ENCODE measurements at regions not wholly inside any gene's neighbourhood (a gene's known extent, or its start where the extent isn't known, plus 50 kb on each side); places are given as distances from the start of the nearest gene placed in this dataset.

DNA sequence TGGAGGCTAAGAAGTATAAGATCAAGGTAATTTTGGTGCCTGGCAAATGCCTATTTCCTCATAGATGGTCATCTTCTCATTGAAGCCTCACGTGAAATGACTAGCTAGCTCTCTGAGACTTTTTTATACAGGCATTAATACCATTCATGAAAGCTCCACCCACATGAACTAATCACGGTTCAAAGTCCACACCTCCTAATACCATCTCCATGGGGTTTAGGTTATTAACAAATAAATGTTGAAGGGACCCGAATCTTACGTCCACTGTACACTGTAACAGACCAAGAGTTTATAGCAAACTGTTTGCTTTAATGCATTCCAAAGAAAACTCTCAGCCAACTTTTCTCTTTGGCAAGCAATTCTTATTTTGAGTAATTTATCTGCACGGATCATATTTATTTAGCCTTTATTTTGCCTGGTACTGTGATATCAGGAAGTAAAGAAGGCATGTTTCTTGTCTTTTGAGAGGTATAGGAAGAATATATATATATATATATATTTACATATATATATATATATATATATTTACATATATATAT, 296.1 kb upstream of the LRRC7 start:
- CTCF ChIA-PET: no interaction called here
- POLR2A ChIA-PET (ENCODE audit: low non-redundant PET): no interaction called here
- TF ChIP-seq CTCF (conservative IDR thresholded peaks at IDR 0.05; ENCODE audit: low read depth): no peak
- DNase-seq (ENCODE audit: low spot score): no peak
- H3K27ac ChIP-seq: no peak overlapping the region

GRCh38 chr1:69272684-69273083, 295.0 kb upstream of the LRRC7 start:
- no peak for DNase-seq (ENCODE audit: low spot score)
- ChIA-PET POLR2A (ENCODE audit: low non-redundant PET) (no interaction called here), CTCF (no interaction called here)
- H3K27ac ChIP-seq: no peak overlapping the region
- no peak for TF ChIP-seq CTCF (conservative IDR thresholded peaks at IDR 0.05; ENCODE audit: low read depth)

DNA sequence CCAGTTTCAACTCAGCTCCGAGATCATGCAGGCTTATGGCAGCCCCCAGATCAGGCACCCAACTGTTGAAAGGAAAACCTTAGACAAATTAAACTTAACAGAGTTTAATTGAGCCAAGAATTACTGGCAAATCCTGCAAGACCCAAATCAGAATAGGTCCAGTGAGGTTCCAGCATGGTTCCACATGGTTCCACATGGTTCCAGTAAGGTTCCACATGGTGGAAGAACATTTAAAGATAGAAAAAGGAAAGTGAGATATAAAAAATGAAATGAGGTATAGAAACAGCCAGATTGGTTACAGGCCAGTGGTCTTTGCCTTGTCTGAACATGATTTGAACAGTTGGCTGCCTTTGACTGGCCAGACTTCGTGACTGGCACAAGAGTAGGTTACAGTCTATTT, 288.8 kb upstream of the LRRC7 start:
- no peak for TF ChIP-seq CTCF (conservative IDR thresholded peaks at IDR 0.05; ENCODE audit: low read depth)
- H3K27ac ChIP-seq: no peak overlapping the region
- CTCF ChIA-PET: no interaction called here
- POLR2A ChIA-PET (ENCODE audit: low non-redundant PET): no interaction called here
- DNase-seq (ENCODE audit: low spot score): no peak

GRCh38 chr1:69283516-69283915, 284.2 kb upstream of the LRRC7 start:
- ChIA-PET CTCF (no interaction called here), POLR2A (ENCODE audit: low non-redundant PET) (no interaction called here)
- no peak for DNase-seq (ENCODE audit: low spot score)
- TF ChIP-seq CTCF (conservative IDR thresholded peaks at IDR 0.05; ENCODE audit: low read depth): no peak
- no peak overlapping the region for H3K27ac ChIP-seq

GRCh38 chr1:69284508-69284907, 283.2 kb upstream of the LRRC7 start:
- no peak overlapping the region for H3K27ac ChIP-seq
- CTCF ChIA-PET: interaction anchor here (0.6 kb wide), 1 partner anchor 154 kb away, joined by 4 read pairs; no protein-coding TSS in a partner anchor
- TF ChIP-seq CTCF (conservative IDR thresholded peaks at IDR 0.05; ENCODE audit: low read depth): no peak
- POLR2A ChIA-PET (ENCODE audit: low non-redundant PET): no interaction called here
- no peak for DNase-seq (ENCODE audit: low spot score)

- no peak for TF ChIP-seq CTCF (conservative IDR thresholded peaks at IDR 0.05; ENCODE audit: low read depth)
- no peak for DNase-seq (ENCODE audit: low spot score)
- CTCF ChIA-PET: no interaction called here
- no peak overlapping the region for H3K27ac ChIP-seq
- POLR2A ChIA-PET (ENCODE audit: low non-redundant PET): no interaction called here
Measured at GRCh38 chr1:69288416-69288815, 279.3 kb upstream of the LRRC7 start.

DNA sequence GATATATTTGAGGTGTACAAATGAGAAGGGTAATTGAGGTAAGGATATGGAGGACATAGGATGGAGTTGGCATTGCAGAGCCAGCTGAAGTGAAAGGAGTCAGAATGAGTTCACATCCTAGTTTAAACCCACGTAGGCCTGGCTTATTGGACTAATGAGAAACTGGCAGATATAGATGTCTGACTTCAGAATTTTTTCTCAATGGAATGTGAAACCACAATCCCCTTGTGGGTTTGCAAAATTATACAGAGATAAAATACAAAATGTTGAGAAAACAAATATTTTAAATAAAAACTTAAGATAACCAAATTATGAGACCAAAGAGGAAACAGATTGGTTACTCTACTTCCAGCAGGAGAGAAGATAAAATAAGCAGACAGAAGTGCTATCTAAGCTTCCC, 277.4 kb upstream of the LRRC7 start:
- TF ChIP-seq CTCF (conservative IDR thresholded peaks at IDR 0.05; ENCODE audit: low read depth): no peak
- ChIA-PET POLR2A (ENCODE audit: low non-redundant PET) (no interaction called here), CTCF (no interaction called here)
- no peak overlapping the region for H3K27ac ChIP-seq
- no peak for DNase-seq (ENCODE audit: low spot score)

All from RWPE1 (cell line).